Neuronal stem cell (in vitro differentiated cells): ENCODE measurements at regions not wholly inside any gene's neighbourhood (a gene's known extent, or its start where the extent isn't known, plus 50 kb on each side); places are given as distances from the start of the nearest gene placed in this dataset.
A peak's percentile ranks its signal among the peaks of the same experiment; 100 is the strongest.
"Not testable (repeated sequence)": the region's sequence is repeated elsewhere in the genome, so short reads cannot be mapped to it uniquely, and the experiment has no call there.

Experiments used
- DNase-seq: peaks from one replicate; pipeline ENCODE4 v3.0.0-alpha.2; 2013; ENCODE audit warnings: low spot score
- H2AFZ ChIP-seq: one replicate; pipeline ENCODE4 v1.6.1; 2013; ENCODE audit warnings: mild to moderate bottlenecking, low read length, inconsistent platforms
- H2AK5ac ChIP-seq: 2 replicates; pipeline ENCODE4 v1.6.1; 2013; ENCODE audit warnings: low read depth, mild to moderate bottlenecking, inconsistent platforms, low read length, moderate library complexity, mixed read lengths
- H2BK120ac ChIP-seq: 2 replicates; pipeline ENCODE4 v1.6.1; 2013; ENCODE audit warnings: low read depth, mild to moderate bottlenecking, inconsistent platforms, low read length, moderate library complexity, mixed read lengths
- H2BK12ac ChIP-seq: one replicate; pipeline ENCODE4 v1.6.1; 2013; ENCODE audit warnings: low read length, inconsistent platforms
- H2BK15ac ChIP-seq: 2 replicates; pipeline ENCODE4 v1.6.1; 2013; ENCODE audit warnings: mild to moderate bottlenecking, low read length, inconsistent platforms, mixed read lengths
- H2BK5ac ChIP-seq: one replicate; pipeline ENCODE4 v1.6.1; 2013; ENCODE audit warnings: inconsistent platforms, mild to moderate bottlenecking, low read length, moderate library complexity
- H3K14ac ChIP-seq: one replicate; pipeline ENCODE4 v1.6.1; 2013; ENCODE audit warnings: low read length, inconsistent platforms
- H3K18ac ChIP-seq: 2 replicates; pipeline ENCODE4 v1.6.1; 2013; ENCODE audit warnings: low read length, inconsistent platforms
- H3K23ac ChIP-seq: 2 replicates; pipeline ENCODE4 v1.6.1; 2013; ENCODE audit warnings: low read depth, mild to moderate bottlenecking, mixed read lengths, low read length, inconsistent platforms; ENCODE audit not compliant: poor library complexity
- H3K27ac ChIP-seq: replicated peaks from 3 replicates; pipeline ENCODE4 v1.5.1; 2013; ENCODE audit warnings: low read length, inconsistent platforms
- H3K27me3 ChIP-seq, 3 experiments: 2 replicates each; pipeline ENCODE4 v1.6.1; 2013; ENCODE audit warnings: low read length in 3 of 3, mild to moderate bottlenecking in 2 of 3, inconsistent platforms in 1 of 3, low read depth in 1 of 3, mixed read lengths in 1 of 3, moderate library complexity in 1 of 3; ENCODE audit not compliant: control insufficient read depth in 3 of 3, insufficient read depth in 3 of 3
- H3K36me3 ChIP-seq, 2 donors: replicated peaks in 1 of 2; 2 replicates each; pipeline ENCODE4 v1.6.1; 2013; ENCODE audit warnings: low read length in 2 of 2; ENCODE audit not compliant: control insufficient read depth in 2 of 2, insufficient read depth in 2 of 2
- H3K4ac ChIP-seq: 2 replicates; pipeline ENCODE4 v1.6.1; 2013; ENCODE audit warnings: inconsistent platforms, mild to moderate bottlenecking, low read length, moderate library complexity
- H3K4me1 ChIP-seq, 2 donors: 1 replicate in 1 of 2; 2 replicates in 1 of 2; pipeline ENCODE4 v1.6.1; 2013; ENCODE audit warnings: low read length in 2 of 2, low read depth in 1 of 2; ENCODE audit not compliant: control insufficient read depth in 2 of 2, insufficient read depth in 1 of 2
- H3K4me2 ChIP-seq: one replicate; pipeline ENCODE4 v1.6.1; 2013; ENCODE audit warnings: mild to moderate bottlenecking, low read length, inconsistent platforms; ENCODE audit not compliant: insufficient read depth, poor library complexity, severe bottlenecking
- H3K4me3 ChIP-seq, 2 donors: 2 replicates each; pipeline ENCODE4 v1.5.1; 2013; ENCODE audit warnings: low read length in 2 of 2, mild to moderate bottlenecking in 2 of 2, inconsistent platforms in 1 of 2, moderate library complexity in 1 of 2
- H3K79me1 ChIP-seq: one replicate; pipeline ENCODE4 v1.6.1; 2013; ENCODE audit warnings: low read depth, mild to moderate bottlenecking, inconsistent platforms, low read length, moderate library complexity
- H3K9ac ChIP-seq: one replicate; pipeline ENCODE4 v1.6.1; 2013; ENCODE audit warnings: mild to moderate bottlenecking, low read depth, low read length, inconsistent platforms; ENCODE audit not compliant: poor library complexity
- H3K9me3 ChIP-seq, 2 donors: replicated peaks in 1 of 2; 2 replicates each; pipeline versions ENCODE3 to v1.6.1; 2013; ENCODE audit warnings: low read length in 2 of 2, mild to moderate bottlenecking in 2 of 2, inconsistent platforms in 1 of 2, low read depth in 1 of 2, mixed read lengths in 1 of 2, moderate library complexity in 1 of 2; ENCODE audit not compliant: control insufficient read depth in 2 of 2, insufficient read depth in 1 of 2
- H4K8ac ChIP-seq: one replicate; pipeline ENCODE4 v1.6.1; 2013; ENCODE audit warnings: low read depth, mild to moderate bottlenecking, inconsistent platforms, low read length, moderate library complexity
- H4K91ac ChIP-seq: one replicate; pipeline ENCODE4 v1.6.1; 2013; ENCODE audit warnings: low read length, low read depth, mild to moderate bottlenecking, inconsistent platforms; ENCODE audit not compliant: poor library complexity
- WGBS, 2 donors: extraction: QIAGEN DNeasy Blood & Tissue Kit; methylation state at CpG; one replicate each; pipeline ENCODE4 v1.1.7; 2013; ENCODE audit warnings: missing lambda C conversion rate in 2 of 2, mixed read lengths in 1 of 2; ENCODE audit not compliant: insufficient read length in 2 of 2, insufficient replicate concordance in 1 of 2; ENCODE audit errors: extremely low coverage in 2 of 2; 5-methylcytosine and 5-hydroxymethylcytosine counted together

DNA sequence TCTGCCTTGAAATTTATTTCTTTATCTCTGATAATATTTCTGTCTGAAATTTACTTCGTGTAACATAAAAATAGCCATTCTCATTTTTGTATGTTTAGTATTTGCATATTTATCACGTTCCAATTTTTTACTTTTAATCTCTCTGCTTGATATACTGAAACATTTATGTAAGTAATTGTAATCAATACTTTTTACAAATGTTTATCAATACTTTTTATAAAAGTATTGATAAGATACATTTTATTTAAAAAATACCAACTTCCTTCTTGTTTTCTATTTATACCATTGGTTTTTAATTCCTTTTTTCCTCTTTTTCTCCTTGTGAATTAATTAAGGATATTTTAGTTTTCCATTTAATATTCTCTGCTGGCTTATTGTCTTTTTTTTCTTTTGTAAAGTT is 60.3 kb upstream of the TBL1XR1 start:
- Histone ChIP-seq H3K4ac (no peak overlapping the region), H3K4me1 (no peaks in the 10 kb centered on the region), H2AK5ac (no peak overlapping the region), H2BK120ac (no peak overlapping the region), H4K8ac (no peak overlapping the region), H2BK12ac (no peak overlapping the region), H3K9ac (no peak overlapping the region), H2BK5ac (no peak overlapping the region), H3K27ac (no peak overlapping the region), H3K4me3 (no peak overlapping the region), H2BK15ac (no peak overlapping the region), H4K91ac (no peak overlapping the region), H3K27me3 (no peaks in the 10 kb centered on the region), H3K79me1 (no peaks in the 10 kb centered on the region), H3K14ac (no peak overlapping the region), H3K23ac (no peak overlapping the region), H3K4me2 (no peak overlapping the region), H2AFZ (no peak overlapping the region), H3K36me3 (no peaks in the 10 kb centered on the region), H3K9me3 (peaks cover 0 to under 1% of the 10 kb centered on the region in 2 donors), H3K18ac (no peak overlapping the region)
- DNase-seq = no peak
- no CpG with 5 or more reads among the region's 2 CpGs for WGBS, 2 donors

DNA sequence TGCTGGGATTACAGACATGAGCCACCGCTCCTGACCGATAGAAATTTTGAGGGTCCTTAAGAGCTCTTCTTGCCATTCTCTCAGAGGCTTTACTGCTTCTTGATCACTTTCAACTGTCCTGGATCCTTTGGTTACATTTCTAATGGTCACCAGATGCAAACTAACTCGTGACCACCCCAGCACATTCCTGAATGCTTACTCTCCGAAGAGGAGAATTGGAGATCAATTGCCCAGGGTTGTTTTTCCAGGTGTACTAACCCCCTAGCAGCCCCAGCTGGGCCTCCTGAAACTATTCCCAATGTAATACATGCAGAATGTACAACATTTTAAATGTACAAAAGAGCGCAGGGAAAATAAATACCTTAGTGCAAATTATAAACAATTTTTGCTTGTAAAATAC is 65.1 kb upstream of the TBL1XR1 start:
- H4K8ac ChIP-seq = no peak overlapping the region
- H3K9ac ChIP-seq = no peak overlapping the region
- no peaks in the 10 kb centered on the region for H3K9me3 ChIP-seq
- H3K79me1 ChIP-seq = no peaks in the 10 kb centered on the region
- no peak for DNase-seq
- no peak overlapping the region for H2BK15ac ChIP-seq
- H2AK5ac ChIP-seq = no peak overlapping the region
- no peaks in the 10 kb centered on the region for H3K4me1 ChIP-seq
- H2BK120ac ChIP-seq = no peak overlapping the region
- no peak overlapping the region for H3K14ac ChIP-seq
- H3K18ac ChIP-seq = no peak overlapping the region
- H3K4me3 ChIP-seq = no peak overlapping the region
- no peak overlapping the region for H2AFZ ChIP-seq
- no peak overlapping the region for H3K4me2 ChIP-seq
- no peak overlapping the region for H2BK5ac ChIP-seq
- H2BK12ac ChIP-seq = no peak overlapping the region
- no peaks in the 10 kb centered on the region for H3K36me3 ChIP-seq
- H4K91ac ChIP-seq = no peak overlapping the region
- H3K4ac ChIP-seq = no peak overlapping the region
- H3K27ac ChIP-seq = no peak overlapping the region
- no peak overlapping the region for H3K23ac ChIP-seq
- WGBS, 2 donors = no CpG with 5 or more reads among the region's 5 CpGs
- H3K27me3 ChIP-seq = no peaks in the 10 kb centered on the region

DNA sequence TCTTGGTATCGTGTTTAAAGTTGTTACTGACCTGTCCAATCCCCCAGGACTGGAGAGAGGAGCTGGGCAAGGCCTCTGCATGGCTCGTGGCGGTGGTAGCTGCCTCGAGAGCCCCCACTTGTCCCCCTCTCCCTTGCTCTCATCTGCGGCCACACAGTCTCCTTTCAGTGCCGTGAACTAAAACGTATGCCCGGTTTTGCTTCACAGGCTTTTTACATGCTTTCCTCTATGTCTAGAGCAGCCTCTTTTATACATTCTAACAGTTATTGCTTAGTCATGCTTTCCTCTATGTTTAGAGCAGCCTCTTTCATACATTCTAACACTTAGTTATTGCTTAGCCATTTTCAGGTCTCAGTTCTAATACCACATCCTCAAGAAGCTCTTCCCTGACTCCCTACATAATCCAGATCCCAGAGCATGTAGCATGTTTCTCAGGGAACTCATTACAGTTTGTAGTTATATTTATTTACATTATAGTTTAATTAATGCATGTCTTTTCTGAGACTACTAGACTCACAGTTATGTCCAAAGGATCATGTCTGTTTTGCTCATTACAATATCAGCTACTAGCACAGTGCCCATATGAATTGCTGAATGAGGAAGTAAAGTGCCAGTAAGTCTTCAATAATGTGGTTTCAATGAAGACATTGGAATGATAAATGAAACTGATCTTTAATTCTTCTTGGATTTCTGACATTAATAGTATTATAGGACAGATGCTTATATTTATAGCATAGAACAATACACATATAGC is 66.5 kb upstream of the TBL1XR1 start:
- H3K23ac ChIP-seq = no peak overlapping the region

GRCh38 chr3:177271811-177272501 is 74.7 kb upstream of the TBL1XR1 start:
- H4K8ac ChIP-seq, H4K91ac ChIP-seq, H3K79me1 ChIP-seq, H2BK120ac ChIP-seq, H3K23ac ChIP-seq, H2BK12ac ChIP-seq, H3K27me3 ChIP-seq, H3K4ac ChIP-seq, H3K18ac ChIP-seq, DNase-seq, H3K4me3 ChIP-seq, H2AK5ac ChIP-seq, H2BK5ac ChIP-seq, H3K27ac ChIP-seq, H3K14ac ChIP-seq, H2AFZ ChIP-seq, H3K4me1 ChIP-seq, H2BK15ac ChIP-seq, H3K36me3 ChIP-seq, H3K9me3 ChIP-seq, H3K4me2 ChIP-seq, H3K9ac ChIP-seq: not testable (repeated sequence)
- WGBS, 2 donors = no CpG with 5 or more reads among the region's 36 CpGs

More for the DNA sequence above, 66.5 kb upstream of the TBL1XR1 start:
- Histone ChIP-seq H2AFZ (peak overlapping the region; percentile 81), H3K14ac (no peak overlapping the region), H2BK120ac (no peak overlapping the region), H3K27ac (no peak overlapping the region), H3K4me3 (no peak overlapping the region), H2BK5ac (no peak overlapping the region), H4K91ac (no peak overlapping the region), H3K79me1 (no peaks in the 10 kb centered on the region), H3K4me1 (no peaks in the 10 kb centered on the region), H3K9ac (no peak overlapping the region), H3K18ac (peak overlapping the region; percentile 44), H2BK15ac (no peak overlapping the region), H2AK5ac (no peak overlapping the region), H3K27me3 (no peaks in the 10 kb centered on the region), H3K4ac (no peak overlapping the region), H3K9me3 (no peaks in the 10 kb centered on the region), H4K8ac (no peak overlapping the region), H2BK12ac (no peak overlapping the region), H3K4me2 (no peak overlapping the region), H3K36me3 (no peaks in the 10 kb centered on the region)
- DNase-seq = no peak
- no CpG with 5 or more reads among the region's 8 CpGs for WGBS, 2 donors
